ENCODE measurements at regions not wholly inside any gene's neighbourhood (a gene's known extent, or its start where the extent isn't known, plus 50 kb on each side); places are given as distances from the start of the nearest gene placed in this dataset.
"Not testable (repeated sequence)": the region's sequence is repeated elsewhere in the genome, so short reads cannot be mapped to it uniquely, and the experiment has no call there.

DNA sequence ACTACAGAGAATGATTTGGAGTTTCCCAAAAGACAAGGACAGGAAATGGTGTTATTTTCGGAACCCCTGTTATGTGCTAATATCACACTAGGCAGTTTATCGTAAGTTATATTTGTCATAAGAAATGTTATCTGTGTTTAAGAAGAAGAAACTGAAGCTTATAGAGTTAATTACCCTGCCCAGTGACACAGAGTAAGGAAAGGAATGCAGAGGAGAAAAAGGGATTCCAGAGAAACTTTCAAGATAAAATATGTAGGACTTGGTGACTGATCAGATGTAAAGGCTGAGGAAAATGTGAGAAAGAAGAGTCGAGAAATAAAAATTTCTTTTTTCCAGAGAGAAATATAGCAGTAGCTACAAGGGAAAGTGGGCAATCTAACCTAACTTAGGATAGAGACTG lies 63.5 kb upstream of the ZNF746 start:
- no peak for DNase-seq

DNA sequence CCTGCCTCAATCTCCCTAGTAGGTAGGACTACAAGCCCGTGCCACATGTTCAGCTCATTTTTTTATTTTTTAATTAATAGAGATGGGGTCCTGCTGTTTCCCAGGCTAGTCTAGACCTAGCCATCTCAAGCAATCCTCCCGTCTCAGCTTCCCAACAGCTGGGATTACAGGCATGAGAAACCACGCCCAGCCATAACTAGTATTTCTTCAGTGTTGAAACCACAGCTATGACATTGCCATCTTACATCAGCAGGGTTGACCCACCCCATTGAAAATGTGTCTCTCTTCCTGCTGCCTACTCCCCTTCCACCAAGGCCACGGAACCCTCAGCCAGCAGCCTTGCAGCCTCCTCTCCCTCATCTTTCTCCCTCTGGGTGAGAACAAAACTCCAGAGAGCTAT lies 62.1 kb upstream of the ZNF746 start:
- no peak for DNase-seq

DNA sequence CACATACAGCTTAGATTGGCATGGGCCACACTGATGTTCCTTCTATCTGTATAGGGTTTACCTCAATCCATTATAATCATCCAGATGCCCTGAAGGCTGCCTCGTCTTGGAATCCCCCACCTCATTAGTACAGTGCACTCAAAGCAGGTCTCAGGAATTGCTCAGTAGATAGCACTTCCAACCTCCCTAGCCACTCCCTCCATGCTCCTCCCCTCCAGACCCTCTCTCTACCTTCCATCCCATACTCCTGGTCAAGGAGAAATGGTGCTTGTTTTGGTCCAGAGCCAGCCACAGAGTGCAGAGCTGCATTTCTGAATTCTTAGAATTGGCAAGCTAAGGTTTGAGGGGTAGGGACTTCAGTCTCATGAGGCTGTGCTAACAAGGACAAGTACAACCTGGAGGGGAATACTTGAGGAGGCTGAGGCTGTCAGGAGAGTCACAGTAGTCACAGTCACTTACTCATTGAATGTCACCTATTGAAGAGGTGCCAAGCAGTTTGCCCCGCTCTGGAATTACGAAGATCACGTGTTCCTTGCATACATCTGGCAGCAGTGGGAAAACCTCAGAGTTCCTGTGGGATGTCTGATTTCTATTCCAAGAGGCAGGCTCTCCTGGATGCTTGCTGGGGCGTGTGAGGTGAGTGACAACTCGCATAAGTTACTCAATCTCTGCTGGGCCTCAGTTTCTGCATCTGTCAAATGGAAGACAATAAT lies 60.7 kb upstream of the ZNF746 start:
- DNase-seq = no peak

DNA sequence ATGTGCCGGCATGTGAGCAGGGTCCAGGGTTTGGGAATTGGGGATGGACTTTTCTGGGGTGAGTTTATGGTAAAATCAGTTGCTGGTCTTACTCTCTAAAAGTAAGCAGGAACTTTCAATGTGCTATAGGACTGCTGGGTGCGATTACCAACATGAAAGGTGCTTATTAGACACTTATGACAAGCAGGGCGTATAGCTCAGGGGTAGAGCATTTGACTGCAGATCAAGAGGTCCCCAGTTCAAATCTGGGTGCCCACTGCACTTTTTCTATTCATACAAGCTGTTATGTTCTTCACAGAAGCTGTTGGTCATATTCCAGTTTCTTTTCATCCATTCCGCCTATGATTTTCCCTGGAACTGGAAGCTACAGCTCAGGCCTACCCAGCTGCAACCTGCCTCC lies 58.9 kb upstream of the ZNF746 start:
- DNase-seq = not testable (repeated sequence)

DNA sequence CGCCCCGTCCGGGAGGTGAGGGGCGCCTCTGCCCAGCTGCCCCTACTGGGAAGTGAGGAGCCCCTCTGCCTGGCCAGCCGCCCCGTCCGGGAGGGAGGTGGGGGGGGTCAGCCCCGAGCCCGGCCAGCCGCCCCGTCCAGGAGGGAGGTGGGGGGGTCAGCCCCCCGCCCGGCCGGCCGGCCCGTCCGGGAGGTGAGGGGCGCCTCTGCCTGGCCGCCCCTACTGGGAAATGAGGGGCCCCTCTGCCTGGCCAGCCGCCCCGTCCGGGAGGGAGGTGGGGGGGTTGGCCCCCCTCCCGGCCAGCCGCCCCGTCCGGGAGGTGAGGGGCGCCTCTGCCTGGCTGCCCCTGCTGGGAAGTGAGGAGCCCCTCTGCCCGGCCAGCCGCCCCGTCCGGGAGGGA lies 57.2 kb upstream of the ZNF746 start:
- DNase-seq = not testable (repeated sequence)

DNA sequence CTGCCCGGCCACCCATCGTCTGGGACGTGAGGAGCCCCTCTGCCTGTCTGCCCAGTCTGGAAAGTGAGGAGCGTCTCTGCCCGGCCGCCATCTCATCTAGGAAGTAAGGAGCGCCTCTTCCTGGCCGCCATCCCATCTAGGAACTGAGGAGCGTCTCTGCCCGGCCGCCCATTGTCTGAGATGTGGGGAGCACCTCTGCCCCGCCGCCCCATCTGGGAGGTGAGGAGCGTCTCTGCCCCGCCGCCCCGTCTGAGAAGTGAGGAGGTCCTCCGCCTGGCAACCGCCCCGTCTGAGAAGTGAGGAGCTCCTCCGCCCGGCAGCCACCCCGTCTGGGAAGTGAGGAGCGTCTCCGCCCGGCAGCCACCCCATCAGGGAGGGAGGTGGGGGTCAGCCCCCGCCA lies 56.4 kb upstream of the ZNF746 start:
- not testable (repeated sequence) for DNase-seq

DNA sequence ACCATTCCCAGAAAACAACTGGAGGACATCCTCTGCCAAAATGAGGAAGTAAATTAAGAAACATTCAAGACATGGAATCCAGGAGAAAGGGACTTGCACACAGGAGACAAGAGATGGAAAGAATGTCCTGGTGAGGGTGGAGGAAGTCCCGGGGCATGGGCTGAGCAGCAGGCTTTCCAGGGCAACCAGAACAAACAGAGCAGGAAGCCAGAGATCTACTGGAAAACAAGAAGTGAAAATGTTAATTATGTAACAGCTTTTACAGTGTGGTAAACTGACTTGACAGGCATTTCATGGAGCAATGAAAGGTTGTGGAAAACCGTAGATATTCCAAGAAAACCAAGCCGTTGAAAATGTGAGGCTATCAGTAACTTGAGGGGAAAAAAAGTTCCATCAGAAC lies 55.2 kb upstream of the ZNF746 start:
- DNase-seq = no peak
